UCSD-AML1 (cell line): ENCODE measurements at regions not wholly inside any gene's neighbourhood (a gene's known extent, or its start where the extent isn't known, plus 50 kb on each side); places are given as distances from the start of the nearest gene placed in this dataset.
"Not testable (repeated sequence)": the region's sequence is repeated elsewhere in the genome, so short reads cannot be mapped to it uniquely, and the experiment has no call there.

Source experiments
- DNase-seq: peaks from one replicate; lab custom pipeline; 2025; ENCODE audit not compliant: unreplicated experiment; lab: John Stamatoyannopoulos, UW

- DNase-seq: no peak
Measured at GRCh38 chr14:25350021-25350420, 300.1 kb upstream of the STXBP6 start.

- no peak for DNase-seq
Measured at GRCh38 chr14:25349269-25349668, 299.3 kb upstream of the STXBP6 start.

- no peak for DNase-seq
Measured at GRCh38 chr14:25340882-25341281, 290.9 kb upstream of the STXBP6 start.

GRCh38 chr14:25322784-25323183 is 272.8 kb upstream of the STXBP6 start:
- no peak for DNase-seq

- not testable (repeated sequence) for DNase-seq
Measured at GRCh38 chr14:25316007-25316406, 266.1 kb upstream of the STXBP6 start.

GRCh38 chr14:25308244-25308643 is 258.3 kb upstream of the STXBP6 start:
- DNase-seq: no peak

GRCh38 chr14:25303934-25304333 is 254.0 kb upstream of the STXBP6 start:
- DNase-seq: no peak

- no peak for DNase-seq
Measured at GRCh38 chr14:25298238-25298637, 248.3 kb upstream of the STXBP6 start.

GRCh38 chr14:25290154-25290553 is 240.2 kb upstream of the STXBP6 start:
- DNase-seq: not testable (repeated sequence)

GRCh38 chr14:25274529-25274928 is 224.6 kb upstream of the STXBP6 start:
- DNase-seq: no peak

GRCh38 chr14:25267186-25267585 is 217.2 kb upstream of the STXBP6 start:
- DNase-seq: no peak

- DNase-seq: no peak
Measured at GRCh38 chr14:25259470-25259869, 209.5 kb upstream of the STXBP6 start.

- no peak for DNase-seq
Measured at GRCh38 chr14:25252793-25253192, 202.8 kb upstream of the STXBP6 start.

- DNase-seq: no peak
Measured at GRCh38 chr14:25250516-25250915, 200.6 kb upstream of the STXBP6 start.

GRCh38 chr14:25247609-25248008 is 197.7 kb upstream of the STXBP6 start:
- no peak for DNase-seq

- no peak for DNase-seq
Measured at GRCh38 chr14:25246751-25247150, 196.8 kb upstream of the STXBP6 start.

- DNase-seq: no peak
Measured at GRCh38 chr14:25239170-25239569, 189.2 kb upstream of the STXBP6 start.

GRCh38 chr14:25237845-25238244 is 187.9 kb upstream of the STXBP6 start:
- DNase-seq: peak; percentile 10

- no peak for DNase-seq
Measured at GRCh38 chr14:25233613-25234012, 183.7 kb upstream of the STXBP6 start.

- no peak for DNase-seq
Measured at GRCh38 chr14:25231004-25231403, 181.1 kb upstream of the STXBP6 start.

GRCh38 chr14:25226214-25226613 is 176.3 kb upstream of the STXBP6 start:
- no peak for DNase-seq

- no peak for DNase-seq
Measured at GRCh38 chr14:25222256-25222655, 172.3 kb upstream of the STXBP6 start.

- DNase-seq: no peak
Measured at GRCh38 chr14:25220514-25220913, 170.6 kb upstream of the STXBP6 start.

- no peak for DNase-seq
Measured at GRCh38 chr14:25215607-25216006, 165.7 kb upstream of the STXBP6 start.
